ENCODE measurements at regions not wholly inside any gene's neighbourhood (a gene's known extent, or its start where the extent isn't known, plus 50 kb on each side); places are given as distances from the start of the nearest gene placed in this dataset.
"Not testable (repeated sequence)": the region's sequence is repeated elsewhere in the genome, so short reads cannot be mapped to it uniquely, and the experiment has no call there.

GRCh38 chr2:184198791-184199190, 399.5 kb upstream of the ZNF804A start:
- not testable (repeated sequence) for TF ChIP-seq SIN3A (IDR thresholded peaks at IDR 0.05; ENCODE audit: borderline replicate concordance, low read depth, low read length); TEAD4 (IDR thresholded peaks at IDR 0.05; ENCODE audit: borderline replicate concordance, insufficient read depth); YY1 (IDR thresholded peaks at IDR 0.05; ENCODE audit: low read depth); GATA2 (CRISPR knock-in tag; IDR thresholded peaks at IDR 0.05)

Data from SK-N-SH (cell line).